Osteoblast (primary cell): ENCODE measurements at regions not wholly inside any gene's neighbourhood (a gene's known extent, or its start where the extent isn't known, plus 50 kb on each side); places are given as distances from the start of the nearest gene placed in this dataset.

Experiments
- DNase-seq: peaks from one replicate; pipeline ENCODE4 v3.0.0; 2011; ENCODE audit warnings: low spot score, mixed read lengths; ENCODE audit not compliant: insufficient read length; ENCODE audit errors: missing footprints
- H2AFZ ChIP-seq: 2 replicates; pipeline ENCODE4 v1.6.0; 2011; ENCODE audit warnings: mild to moderate bottlenecking, low read length
- H3K27ac ChIP-seq: 2 replicates; pipeline ENCODE4 v1.5.1; 2011; ENCODE audit warnings: mild to moderate bottlenecking, low read depth, low read length, moderate library complexity
- H3K27me3 ChIP-seq: 2 replicates; pipeline ENCODE4 v1.6.0; 2012; ENCODE audit warnings: mild to moderate bottlenecking, control low read depth, inconsistent platforms, low read length, moderate library complexity; ENCODE audit not compliant: insufficient read depth
- H3K36me3 ChIP-seq: 2 replicates; pipeline ENCODE4 v1.5.1; 2011; ENCODE audit warnings: mild to moderate bottlenecking, low read length, control low read depth, moderate library complexity; ENCODE audit not compliant: insufficient read depth
- H3K4me1 ChIP-seq: 2 replicates; pipeline ENCODE4 v1.5.1; 2011; ENCODE audit warnings: mild to moderate bottlenecking, low read length, control low read depth, moderate library complexity; ENCODE audit not compliant: insufficient read depth
- H3K4me2 ChIP-seq: 2 replicates; pipeline ENCODE4 v1.6.0; 2011; ENCODE audit warnings: mild to moderate bottlenecking, low read length; ENCODE audit not compliant: insufficient read depth
- H3K4me3 ChIP-seq: fragments of 200-600 bp; sonication (generic); 3 replicates; pipeline ENCODE4 v1.5.1; 2012; ENCODE audit warnings: mild to moderate bottlenecking, low read length, inconsistent platforms; ENCODE audit not compliant: insufficient read depth
- H3K79me2 ChIP-seq: 2 replicates; pipeline ENCODE4 v1.6.0; 2012; ENCODE audit warnings: mild to moderate bottlenecking, low read length, control low read depth, inconsistent platforms; ENCODE audit not compliant: insufficient read depth
- H3K9me3 ChIP-seq: 2 replicates; pipeline ENCODE4 v1.5.1; 2011; ENCODE audit warnings: low read depth, low read length, control low read depth
- H4K20me1 ChIP-seq: 2 replicates; pipeline ENCODE4 v1.6.0; 2012; ENCODE audit warnings: mild to moderate bottlenecking, low read length, control low read depth; ENCODE audit not compliant: insufficient read depth
- CTCF ChIP-seq: IDR thresholded peaks from 2 replicates; pipeline ENCODE4 v1.5.1; 2011; ENCODE audit warnings: mild to moderate bottlenecking, low read depth, low read length, moderate library complexity; ENCODE audit errors: extremely low read depth

- Histone ChIP-seq H3K4me3 (no peak overlapping the region), H3K4me1 (no peaks in the 10 kb centered on the region), H3K4me2 (no peak overlapping the region), H2AFZ (no peak overlapping the region), H3K27me3 (no peaks in the 10 kb centered on the region), H3K9me3 (no peaks in the 10 kb centered on the region), H3K36me3 (no peaks in the 10 kb centered on the region), H4K20me1 (no peaks in the 10 kb centered on the region), H3K79me2 (no peaks in the 10 kb centered on the region), H3K27ac (no peak overlapping the region)
- TF ChIP-seq CTCF: no peak
- DNase-seq: no peak
These were observed 852.6 kb downstream of the VRK1 start for GRCh38 chr14:97649752-97650151.

DNA sequence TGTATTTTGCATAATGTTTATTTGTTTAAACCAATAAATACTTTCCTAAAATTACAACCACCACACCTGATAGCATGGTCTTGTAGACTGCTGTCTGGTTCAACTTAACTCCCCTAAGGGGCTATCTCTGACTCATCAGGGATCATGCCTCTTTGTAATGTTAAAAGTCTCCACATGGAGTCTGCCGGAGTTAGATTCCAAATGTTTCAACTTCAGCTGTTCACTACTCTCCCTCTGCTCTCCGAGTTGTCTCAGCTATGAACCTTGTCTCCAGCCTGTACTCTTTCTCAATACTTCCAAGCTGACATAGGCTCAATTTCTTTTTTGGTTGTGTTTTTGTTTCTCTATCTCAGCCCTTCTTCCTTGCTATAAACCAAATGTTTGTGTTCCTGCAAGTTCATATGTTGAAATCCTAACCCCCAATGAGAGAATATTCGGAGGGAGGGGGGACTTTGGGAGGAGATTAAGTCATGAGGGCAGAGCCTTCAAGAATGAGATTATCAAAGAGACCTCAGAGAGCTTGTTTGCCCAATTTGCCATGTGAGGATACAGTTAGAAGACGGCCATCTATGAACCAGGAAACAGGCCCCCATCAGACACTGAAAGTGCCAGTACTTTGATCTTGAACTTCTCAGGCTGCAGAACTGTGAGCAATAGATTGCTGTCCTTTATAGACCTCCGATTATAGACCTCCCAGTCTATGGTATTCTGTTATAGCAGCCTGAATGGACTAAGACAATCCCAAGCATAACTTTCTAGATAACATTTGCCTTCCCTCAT is 858.2 kb downstream of the VRK1 start:
- Histone ChIP-seq H4K20me1 (no peaks in the 10 kb centered on the region), H3K36me3 (no peaks in the 10 kb centered on the region), H2AFZ (no peak overlapping the region), H3K9me3 (no peaks in the 10 kb centered on the region), H3K4me2 (no peak overlapping the region), H3K4me1 (no peaks in the 10 kb centered on the region), H3K4me3 (no peak overlapping the region), H3K27ac (no peak overlapping the region), H3K79me2 (no peaks in the 10 kb centered on the region), H3K27me3 (no peaks in the 10 kb centered on the region)
- no peak for TF ChIP-seq CTCF
- no peak for DNase-seq

GRCh38 chr14:97657609-97658008 is 860.4 kb downstream of the VRK1 start:
- no peaks in the 10 kb centered on the region for H3K27me3 ChIP-seq

More at GRCh38 chr14:97657609-97658008, 860.4 kb downstream of the VRK1 start:
- H3K36me3 ChIP-seq: no peaks in the 10 kb centered on the region
- H3K4me3 ChIP-seq: no peak overlapping the region
- no peaks in the 10 kb centered on the region for H4K20me1 ChIP-seq
- no peaks in the 10 kb centered on the region for H3K9me3 ChIP-seq
- no peaks in the 10 kb centered on the region for H3K79me2 ChIP-seq
- DNase-seq: no peak
- H3K27ac ChIP-seq: no peak overlapping the region
- no peak overlapping the region for H3K4me2 ChIP-seq
- no peak overlapping the region for H2AFZ ChIP-seq
- no peaks in the 10 kb centered on the region for H3K4me1 ChIP-seq
- no peak for TF ChIP-seq CTCF
